HG03045 (cell line): ENCODE measurements at regions not wholly inside any gene's neighbourhood (a gene's known extent, or its start where the extent isn't known, plus 50 kb on each side); places are given as distances from the start of the nearest gene placed in this dataset.

Experiments
- ATAC-seq: cut with Tn5 transposase; IDR thresholded peaks from one replicate; pipeline ENCODE4 v1.9.1; 2021; ENCODE audit warnings: mild to moderate bottlenecking, moderate library complexity; ENCODE audit not compliant: unreplicated experiment

DNA sequence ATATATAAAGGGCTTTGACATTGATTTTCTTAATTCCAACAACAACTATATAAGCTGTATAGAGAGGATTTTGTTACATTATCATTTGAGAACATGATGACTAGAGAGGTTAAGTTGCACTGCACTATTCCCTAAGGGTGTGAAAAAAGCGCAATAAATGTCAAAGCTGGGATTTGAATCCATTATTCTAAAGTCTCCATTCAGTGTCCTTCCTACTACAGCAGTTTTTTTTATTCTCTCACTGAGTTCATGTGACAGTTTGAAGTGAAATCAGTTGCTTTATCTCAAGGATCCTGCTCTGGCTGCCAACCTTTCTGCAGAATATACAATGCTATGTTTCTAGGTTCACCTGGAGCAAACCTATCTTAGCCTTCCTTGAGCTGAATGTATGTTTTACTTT is 177.5 kb downstream of the ANKRD50 start:
- no peak for ATAC-seq

DNA sequence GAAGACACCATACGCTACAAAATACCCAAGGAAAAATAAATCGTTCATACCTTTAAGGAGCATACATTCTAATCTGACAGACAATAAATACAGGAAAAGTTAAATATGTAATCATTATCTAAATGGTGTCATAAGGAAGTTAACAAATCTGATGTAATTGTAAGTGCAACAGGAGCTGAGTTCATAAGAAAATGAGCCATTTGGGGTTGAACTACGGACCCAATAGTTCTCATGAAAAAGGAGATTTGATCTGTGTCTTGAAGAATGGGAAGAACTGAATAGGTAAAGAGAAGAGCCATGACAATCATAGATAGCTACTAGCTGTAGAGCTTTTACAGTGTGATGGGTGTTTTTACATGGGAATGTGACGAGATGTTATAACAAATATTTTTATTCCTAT is 175.6 kb downstream of the ANKRD50 start:
- no peak for ATAC-seq

DNA sequence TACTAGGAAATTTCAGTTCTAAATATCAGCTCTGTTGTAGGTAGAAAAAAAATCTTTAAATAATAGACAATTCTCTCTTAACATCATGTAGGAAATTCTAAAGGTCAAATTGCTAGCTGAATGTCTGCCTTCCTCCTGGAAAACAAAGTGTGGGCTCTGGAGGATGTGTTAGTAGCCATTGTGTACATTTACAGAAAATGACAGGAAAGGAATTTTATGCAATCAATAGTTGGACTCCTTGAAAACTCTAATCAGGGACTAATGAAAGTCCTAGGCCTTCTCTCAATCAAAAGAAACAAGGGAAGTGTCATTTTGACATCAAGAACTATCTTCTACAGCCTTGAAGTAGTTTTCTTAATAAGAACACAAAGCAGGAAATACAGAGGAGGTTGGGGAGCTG is 174.6 kb downstream of the ANKRD50 start:
- ATAC-seq = no peak

DNA sequence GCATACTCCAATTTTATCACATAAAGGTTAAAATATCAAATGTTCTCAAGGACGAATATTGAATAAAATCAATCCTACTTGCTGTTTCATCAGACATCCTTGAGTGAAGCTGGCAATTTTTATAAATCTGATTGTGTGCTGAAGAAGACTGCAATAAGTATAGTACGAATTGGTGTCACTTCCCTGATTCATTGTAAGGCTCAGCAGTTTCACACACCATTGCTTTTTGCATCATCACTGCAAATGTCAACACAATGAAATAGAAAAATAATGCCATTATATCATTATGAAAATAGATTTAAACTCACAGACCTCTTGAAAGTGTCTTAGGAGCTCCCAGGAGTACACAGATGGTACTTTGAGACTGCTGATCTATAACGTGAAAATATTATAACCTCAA is 172.5 kb downstream of the ANKRD50 start:
- no peak for ATAC-seq

DNA sequence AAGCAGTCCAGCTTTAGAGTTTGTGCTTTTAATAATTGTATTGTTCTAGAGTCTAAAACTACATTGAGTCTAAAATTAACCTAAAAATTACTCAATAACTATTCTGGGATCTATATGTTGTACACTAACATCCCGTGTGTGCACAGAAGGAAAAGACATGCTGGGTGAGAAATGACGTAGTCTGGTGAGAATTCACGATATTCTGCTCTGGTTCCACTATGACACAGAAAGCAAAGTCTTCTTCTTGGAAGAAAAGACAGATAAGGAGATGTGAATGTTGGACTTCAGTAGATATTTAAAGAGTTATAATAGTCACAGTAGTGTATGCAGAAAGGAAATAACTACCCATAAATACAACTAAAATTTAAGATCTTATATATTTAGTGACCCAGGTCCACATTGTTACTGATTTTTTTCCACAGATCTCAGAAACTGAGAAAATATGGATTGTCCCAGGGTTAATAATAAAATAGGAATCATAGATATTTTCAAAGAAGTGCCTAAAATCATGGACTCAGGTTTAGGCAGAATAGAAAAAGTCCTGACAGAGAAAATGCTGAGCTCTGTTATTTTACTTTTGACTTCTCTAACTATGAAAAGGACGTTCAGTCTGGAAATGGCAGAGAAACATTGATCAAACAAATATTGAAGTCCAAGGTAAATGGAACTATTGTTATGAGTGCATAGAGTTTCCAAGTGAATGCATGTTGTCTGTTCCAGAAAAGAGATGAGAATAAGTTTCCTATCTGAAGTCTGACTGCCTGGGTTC is 170.7 kb downstream of the ANKRD50 start:
- ATAC-seq = no peak

DNA sequence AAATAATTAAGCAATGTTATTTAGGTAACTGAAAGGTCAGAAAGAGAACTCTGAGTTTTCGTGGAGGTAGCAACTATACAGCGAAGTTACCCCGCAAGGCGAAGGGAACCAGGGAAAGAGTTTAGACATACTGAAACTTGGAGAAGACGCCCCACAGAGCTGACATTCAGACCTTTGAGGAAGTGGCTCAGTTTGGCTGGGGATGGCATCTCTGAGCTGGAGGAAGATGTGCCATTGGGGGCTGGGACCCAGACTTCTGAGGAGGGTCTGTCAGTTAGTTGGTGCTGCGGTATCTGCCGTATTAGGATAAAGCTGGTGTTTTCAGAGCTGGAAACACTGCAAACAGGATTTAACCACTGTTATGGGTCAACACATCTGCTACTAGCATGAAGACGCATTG is 156.6 kb downstream of the ANKRD50 start:
- no peak for ATAC-seq

DNA sequence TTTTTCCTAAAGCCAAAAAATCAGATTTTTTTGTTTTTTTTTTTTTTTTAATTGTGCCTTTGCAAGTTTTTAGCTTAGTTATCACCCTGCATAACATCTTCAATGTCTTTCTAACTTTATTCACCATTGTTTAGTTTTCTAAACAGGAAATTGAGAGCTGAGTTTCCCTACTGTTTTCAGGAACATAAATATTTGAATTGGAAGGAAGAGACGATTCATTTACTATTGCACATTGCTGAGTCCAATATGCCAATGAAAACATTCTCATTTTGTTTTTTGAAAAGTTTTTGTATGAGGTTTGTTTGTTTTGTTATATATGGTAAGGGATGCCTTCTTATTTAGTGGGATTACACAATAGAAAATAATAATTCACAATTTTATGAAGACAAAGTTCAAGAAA is 148.4 kb downstream of the ANKRD50 start:
- ATAC-seq = no peak

DNA sequence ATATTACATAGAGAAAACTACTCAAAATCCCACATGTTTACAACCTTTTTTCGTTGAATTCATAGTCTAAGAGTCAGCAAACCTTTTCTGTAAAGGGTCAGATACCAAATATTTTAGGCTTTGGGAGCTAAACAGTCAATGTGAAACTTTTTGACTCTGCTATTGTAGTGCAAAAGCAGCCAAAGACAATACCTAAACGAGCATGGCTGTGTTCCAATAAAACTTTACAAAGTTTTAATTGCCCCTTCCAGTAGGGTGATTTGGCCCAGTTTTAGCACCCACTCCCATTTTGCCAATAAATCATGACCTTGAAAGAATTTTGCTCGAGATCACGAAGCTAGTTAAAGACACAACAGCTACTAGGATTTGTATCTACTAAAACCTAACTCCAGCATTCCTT is 147.2 kb downstream of the ANKRD50 start:
- no peak for ATAC-seq

DNA sequence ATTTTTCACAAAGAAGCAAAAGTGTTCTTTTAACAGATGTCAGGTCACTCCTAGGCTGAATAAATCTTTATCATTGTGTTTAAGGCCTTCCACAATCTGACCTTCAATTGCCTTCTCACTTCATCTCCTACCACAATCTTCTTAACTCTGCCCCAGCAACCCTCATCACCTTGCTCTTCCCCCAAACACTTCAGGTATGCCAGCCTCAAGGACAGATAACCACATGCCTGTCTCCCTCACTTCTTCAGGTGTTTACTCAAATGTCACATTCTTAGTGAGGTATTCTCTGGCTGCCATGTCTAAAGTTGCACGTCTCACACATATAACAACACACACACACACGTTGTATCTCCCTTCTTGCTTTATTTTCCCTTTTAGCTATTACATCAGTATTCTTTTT is 146.5 kb downstream of the ANKRD50 start:
- no peak for ATAC-seq

DNA sequence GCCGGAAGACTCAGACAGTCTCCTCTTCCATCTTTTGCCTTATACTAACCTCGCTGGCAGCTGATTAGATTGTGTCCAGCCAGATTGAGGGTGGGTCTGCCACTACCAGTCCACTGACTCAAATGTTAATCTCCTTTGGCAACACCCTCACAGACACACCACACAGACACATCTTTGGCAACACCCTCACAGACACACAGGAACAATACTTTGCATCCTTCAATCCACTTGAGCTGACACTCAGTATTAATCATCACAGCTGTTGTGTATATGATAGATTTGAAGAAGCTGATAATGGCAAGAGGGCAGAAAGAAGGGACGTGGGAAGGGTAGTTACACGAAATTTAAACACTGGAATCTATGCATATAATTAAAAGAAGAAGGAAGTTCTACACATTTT is 139.5 kb downstream of the ANKRD50 start:
- no peak for ATAC-seq

DNA sequence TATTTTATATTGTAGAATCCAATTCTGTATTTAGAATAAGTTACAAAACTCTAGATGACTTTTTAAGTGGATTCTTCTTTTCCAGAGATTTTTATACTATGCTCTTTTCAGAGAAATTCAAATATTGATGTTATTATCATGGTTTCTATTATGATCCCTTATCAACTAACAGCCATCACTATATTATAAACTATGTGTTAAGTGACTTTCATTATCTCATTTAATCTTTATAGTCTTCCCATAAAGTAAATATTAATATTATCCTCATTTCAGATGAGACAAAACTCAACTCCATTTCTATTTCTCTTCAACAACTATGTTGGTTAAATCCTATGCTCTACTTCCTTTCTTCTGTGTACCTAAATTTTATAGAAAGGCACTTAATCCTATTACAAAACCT is 132.6 kb downstream of the ANKRD50 start:
- ATAC-seq = no peak

DNA sequence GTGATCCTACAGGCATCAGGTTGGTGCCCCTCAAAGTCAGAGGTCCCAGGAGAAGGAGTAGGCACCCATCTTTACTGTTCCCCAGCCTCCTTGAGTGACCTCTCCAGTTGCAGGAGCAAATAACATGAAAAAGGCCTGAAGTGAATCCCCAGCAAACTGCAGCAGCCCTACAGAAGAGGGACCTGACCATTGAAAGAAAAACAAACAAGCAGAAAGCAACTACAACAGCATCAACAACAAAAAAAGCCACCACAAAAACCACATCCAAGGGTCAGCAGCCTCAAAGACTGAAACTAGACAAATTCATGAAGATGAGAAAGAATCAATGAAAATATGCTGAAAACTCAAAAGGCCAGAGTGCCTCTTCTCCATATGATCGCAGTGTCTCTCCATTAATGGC is 128.7 kb downstream of the ANKRD50 start:
- ATAC-seq = no peak

DNA sequence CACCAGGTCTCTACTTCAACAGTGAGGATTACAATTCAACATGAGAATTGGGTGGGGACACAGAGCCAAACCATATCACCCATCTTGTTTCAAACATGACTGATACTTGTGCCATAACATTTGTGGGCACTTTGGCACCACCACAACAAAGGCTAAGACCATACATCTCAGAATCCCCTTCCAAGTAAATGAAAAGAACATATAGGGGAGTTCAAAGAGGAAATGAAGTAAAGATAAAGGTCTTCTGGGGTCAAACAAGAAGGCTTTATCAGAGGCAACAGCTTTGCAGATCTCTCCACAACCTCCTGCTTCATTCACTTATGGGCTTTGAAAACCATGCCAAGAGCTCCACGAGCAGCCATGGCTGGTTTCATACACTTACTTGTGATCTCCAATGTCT is 122.7 kb downstream of the ANKRD50 start:
- no peak for ATAC-seq

DNA sequence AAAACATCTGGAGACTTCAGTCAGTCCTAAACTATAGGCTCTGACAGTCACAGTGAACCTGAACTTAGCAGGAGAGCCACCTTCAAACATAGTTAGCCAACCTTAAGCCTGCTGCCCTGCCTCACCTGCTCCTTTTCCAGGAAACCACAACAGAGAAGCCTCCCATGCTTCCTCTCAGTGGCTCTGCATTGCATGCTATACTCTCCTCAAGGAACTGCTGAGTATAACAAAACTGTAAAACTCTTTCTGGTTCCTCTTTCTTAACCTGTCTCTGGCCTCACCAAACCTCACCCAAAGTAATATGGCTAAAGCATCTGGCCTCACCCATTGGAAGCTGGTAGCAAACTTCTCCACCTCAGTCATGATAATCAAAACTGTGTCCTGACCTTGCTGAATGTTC is 122.1 kb downstream of the ANKRD50 start:
- no peak for ATAC-seq

DNA sequence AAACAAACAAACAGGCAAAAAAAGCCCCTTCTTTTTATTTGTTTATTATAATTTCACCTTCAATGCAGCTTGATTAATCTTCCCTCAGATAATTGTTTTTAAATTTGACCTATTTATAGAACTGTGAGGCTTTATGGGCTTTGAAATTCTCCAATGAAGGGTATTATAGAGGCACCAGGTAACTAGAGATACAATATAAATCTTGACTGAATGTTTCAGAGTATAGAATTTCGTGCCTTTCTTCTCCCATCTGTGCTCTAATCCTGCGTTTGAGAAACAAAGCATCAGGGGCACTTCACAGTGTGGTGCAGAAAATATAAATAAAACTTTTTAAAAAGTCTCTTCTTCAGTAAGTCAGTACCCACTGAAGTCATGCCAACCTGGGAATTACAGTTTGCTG is 120.9 kb downstream of the ANKRD50 start:
- no peak for ATAC-seq

DNA sequence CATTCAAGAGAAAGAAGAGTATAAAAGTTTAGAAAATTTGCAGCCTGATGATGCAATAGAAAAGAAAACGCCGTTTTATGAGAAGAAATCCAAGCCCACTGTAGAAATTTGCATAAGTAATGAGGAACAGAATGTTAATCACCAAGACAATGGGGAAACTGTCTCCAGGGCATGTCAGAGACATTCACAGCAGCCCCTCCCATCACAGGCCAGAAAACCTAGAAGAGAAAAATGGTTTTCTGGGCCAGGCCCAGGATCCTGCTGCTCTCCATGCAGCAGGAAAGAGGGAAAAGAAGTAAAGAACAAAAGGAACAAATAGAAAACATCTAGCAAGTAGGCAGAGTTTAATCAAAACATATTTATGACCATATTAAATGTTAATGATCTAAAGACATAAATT is 119.0 kb downstream of the ANKRD50 start:
- no peak for ATAC-seq

DNA sequence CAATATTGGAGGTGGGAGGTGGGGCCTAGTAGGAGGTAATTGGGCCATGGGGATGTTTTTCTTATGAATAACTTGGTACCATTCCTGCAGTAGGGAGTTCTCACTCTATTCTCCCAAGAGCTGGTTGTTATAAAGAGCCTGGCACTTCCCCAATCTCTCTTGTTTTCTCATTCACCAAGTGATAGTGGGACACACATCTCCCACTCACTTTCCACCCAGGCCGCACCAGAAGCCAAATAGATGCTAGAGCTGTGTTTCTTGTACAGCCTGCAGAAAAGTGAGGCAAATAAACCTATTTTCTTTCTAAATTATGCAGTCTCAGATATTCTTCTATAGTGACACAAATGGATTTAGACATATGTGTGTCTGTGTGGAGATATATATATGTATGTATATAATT is 117.6 kb downstream of the ANKRD50 start:
- no peak for ATAC-seq

DNA sequence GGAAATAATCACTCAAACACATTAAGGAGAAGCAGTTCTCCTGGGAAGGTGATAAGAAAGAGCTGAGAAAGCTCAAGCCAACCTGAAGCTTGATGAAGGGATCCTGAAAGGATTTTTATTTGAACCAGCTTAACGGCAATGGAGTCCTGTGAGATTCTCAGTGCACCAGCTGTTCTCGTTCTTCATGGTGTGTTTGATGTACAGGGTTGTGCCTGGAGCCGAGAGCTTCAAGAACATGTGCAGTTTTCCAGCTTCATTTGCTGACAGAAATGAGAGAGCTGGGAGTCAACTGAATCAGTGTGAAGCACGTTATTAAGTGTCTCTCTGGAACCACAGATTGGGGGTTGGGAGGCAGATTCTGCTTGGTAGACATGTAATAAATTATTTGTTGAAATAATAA is 115.7 kb downstream of the ANKRD50 start:
- ATAC-seq = no peak

DNA sequence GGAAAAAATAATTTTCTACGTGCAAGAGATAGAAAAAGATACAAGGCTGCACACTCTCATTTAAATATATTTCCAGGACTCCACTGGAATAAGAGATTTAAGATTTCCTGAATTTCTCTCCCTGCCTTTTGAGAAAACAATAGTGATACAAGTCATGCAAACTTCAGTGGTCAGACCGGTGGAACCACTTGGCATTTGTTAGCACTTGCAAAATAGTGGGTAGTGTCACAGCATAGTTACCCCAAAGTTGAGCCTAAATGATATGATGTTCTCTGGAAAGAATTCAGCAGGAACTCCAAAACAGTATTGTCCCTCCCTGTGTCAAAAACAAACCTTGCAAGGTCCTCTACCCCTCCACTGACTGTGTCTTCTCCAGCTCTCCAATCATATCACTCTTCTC is 102.3 kb downstream of the ANKRD50 start:
- ATAC-seq = no peak
